ENCODE measurements at regions not wholly inside any gene's neighbourhood (a gene's known extent, or its start where the extent isn't known, plus 50 kb on each side); places are given as distances from the start of the nearest gene placed in this dataset.

DNA sequence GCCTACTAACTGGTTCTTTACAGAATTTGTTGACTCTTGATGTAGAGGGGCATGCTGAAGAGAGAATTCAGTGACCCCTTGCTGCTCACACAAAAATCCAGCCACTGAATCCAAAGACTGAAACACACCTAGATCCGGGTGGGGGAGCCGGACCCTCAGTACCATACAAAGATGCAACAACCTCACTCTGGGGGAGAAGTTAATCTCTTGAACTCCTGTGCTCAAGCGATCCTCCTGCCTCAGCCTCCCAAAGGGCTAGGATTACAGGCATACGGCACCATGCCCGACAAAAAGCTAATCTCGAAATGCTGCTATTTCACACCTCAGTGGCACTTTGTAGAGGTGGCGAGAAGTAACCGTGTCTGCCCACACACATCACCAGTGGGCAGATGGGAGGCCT is 88.8 kb upstream of the HELT start:
- no peak for TF ChIP-seq POLR2A (IDR thresholded peaks at IDR 0.05; ENCODE audit: low read depth, low read length)
- TF ChIP-seq POLR2AphosphoS5 (IDR thresholded peaks at IDR 0.05; ENCODE audit: low read depth, low read length), result no peak
- TF ChIP-seq TAF1 (IDR thresholded peaks at IDR 0.05; ENCODE audit: borderline replicate concordance, low read depth, low read length), result no peak

Data from GM12892 (cell line).